Gastroesophageal sphincter (tissue), 4 donors: ENCODE measurements at regions not wholly inside any gene's neighbourhood (a gene's known extent, or its start where the extent isn't known, plus 50 kb on each side); places are given as distances from the start of the nearest gene placed in this dataset.
"Not testable (repeated sequence)": the region's sequence is repeated elsewhere in the genome, so short reads cannot be mapped to it uniquely, and the experiment has no call there.

Experiments
- ATAC-seq: fragments of 150-250 bp; one replicate; pipeline ENCODE4 v1.9.1; 2016; ENCODE audit warnings: mild to moderate bottlenecking, moderate library complexity
- H3K27ac ChIP-seq, 4 donors: fragments of 200-600 bp; sonication (generic) in 3 of 4; 1 replicate in 3 of 4; 2 replicates in 1 of 4; pipeline ENCODE4 v1.5.1; 2016 to 2019
- H3K27me3 ChIP-seq: fragments of 200-600 bp; sonication (generic); one replicate; pipeline ENCODE4 v1.5.1; 2019
- H3K36me3 ChIP-seq, 2 donors: fragments of 200-600 bp; sonication (generic); one replicate each; pipeline ENCODE4 v1.5.1; 2019; ENCODE audit warnings: control low read depth in 1 of 2
- H3K4me1 ChIP-seq, 3 donors: fragments of 200-600 bp; sonication (generic); 1 replicate in 2 of 3; 2 replicates in 1 of 3; pipeline ENCODE4 v1.5.1; 2016 to 2019; ENCODE audit warnings: control low read depth in 2 of 3
- H3K4me3 ChIP-seq, 2 donors: fragments of 200-600 bp; sonication (generic); one replicate each; pipeline ENCODE4 v1.5.1; 2019; ENCODE audit warnings: mild to moderate bottlenecking in 1 of 2, moderate library complexity in 1 of 2
- H3K9me3 ChIP-seq, 3 donors: fragments of 200-600 bp; sonication (generic); one replicate each; pipeline ENCODE4 v1.5.1; 2017 to 2019; ENCODE audit warnings: control low read depth in 2 of 3
- EP300 ChIP-seq: sonication (generic); formaldehyde crosslinking; IDR thresholded peaks from one replicate; pipeline ENCODE4 v1.6.1; 2017; ENCODE audit warnings: antibody characterized with exemption, mild to moderate bottlenecking
- POLR2A ChIP-seq, 2 donors: fragments of 450-650 bp; IDR thresholded peaks; one replicate each; pipeline ENCODE4 v1.6.1; 2017; ENCODE audit warnings: antibody characterized with exemption in 2 of 2, mild to moderate bottlenecking in 2 of 2, moderate library complexity in 1 of 2
- POLR2AphosphoS5 ChIP-seq: sonication (generic); formaldehyde crosslinking; IDR thresholded peaks from one replicate; pipeline ENCODE4 v1.6.1; 2017; ENCODE audit warnings: antibody characterized with exemption
- WGBS, 2 donors: methylation state at CpG; one replicate each; pipeline ENCODE4 v1.1.5; 2018; ENCODE audit warnings: low coverage in 1 of 2; 5-methylcytosine and 5-hydroxymethylcytosine counted together
- TF ChIP-seq, protein P1 (sequence below), 4 experiments: fragments of 200-600 bp in 2 of 4; fragments of 450-650 bp in 2 of 4; sonication (generic) in 1 of 4; IDR thresholded peaks; one replicate each; pipeline ENCODE4 v1.5.1; 2017 to 2019; ENCODE audit warnings: antibody characterized with exemption in 4 of 4, mild to moderate bottlenecking in 2 of 4, moderate library complexity in 2 of 4

GRCh38 chr2:11891671-11892440, 145.4 kb downstream of the LPIN1 start:
- no peak for ATAC-seq
- Histone ChIP-seq H3K9me3 (peaks cover 0 to 37% (median 3%) of the 10 kb centered on the region in 3 donors), H3K4me1 (no peaks in the 10 kb centered on the region), H3K27me3 (no peaks in the 10 kb centered on the region), H3K4me3 (no peak overlapping the region), H3K36me3 (no peaks in the 10 kb centered on the region), H3K27ac (no peak overlapping the region)
- 86 to 100% methylated on average over 2 to 4 of the region's 4 CpGs for WGBS, 2 donors
- TF ChIP-seq, protein P1, sequence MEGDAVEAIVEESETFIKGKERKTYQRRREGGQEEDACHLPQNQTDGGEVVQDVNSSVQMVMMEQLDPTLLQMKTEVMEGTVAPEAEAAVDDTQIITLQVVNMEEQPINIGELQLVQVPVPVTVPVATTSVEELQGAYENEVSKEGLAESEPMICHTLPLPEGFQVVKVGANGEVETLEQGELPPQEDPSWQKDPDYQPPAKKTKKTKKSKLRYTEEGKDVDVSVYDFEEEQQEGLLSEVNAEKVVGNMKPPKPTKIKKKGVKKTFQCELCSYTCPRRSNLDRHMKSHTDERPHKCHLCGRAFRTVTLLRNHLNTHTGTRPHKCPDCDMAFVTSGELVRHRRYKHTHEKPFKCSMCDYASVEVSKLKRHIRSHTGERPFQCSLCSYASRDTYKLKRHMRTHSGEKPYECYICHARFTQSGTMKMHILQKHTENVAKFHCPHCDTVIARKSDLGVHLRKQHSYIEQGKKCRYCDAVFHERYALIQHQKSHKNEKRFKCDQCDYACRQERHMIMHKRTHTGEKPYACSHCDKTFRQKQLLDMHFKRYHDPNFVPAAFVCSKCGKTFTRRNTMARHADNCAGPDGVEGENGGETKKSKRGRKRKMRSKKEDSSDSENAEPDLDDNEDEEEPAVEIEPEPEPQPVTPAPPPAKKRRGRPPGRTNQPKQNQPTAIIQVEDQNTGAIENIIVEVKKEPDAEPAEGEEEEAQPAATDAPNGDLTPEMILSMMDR (IDR thresholded peaks at IDR 0.05): no peak
- TF ChIP-seq POLR2AphosphoS5 (no peak), POLR2A (IDR thresholded peaks at IDR 0.05) (no peak)

- TF ChIP-seq, protein P1 (IDR thresholded peaks at IDR 0.05): no peak
- TF ChIP-seq POLR2A (IDR thresholded peaks at IDR 0.05): no peak
- no peak for TF ChIP-seq EP300
- TF ChIP-seq POLR2AphosphoS5: no peak
- Histone ChIP-seq H3K9me3 (peaks cover 0 to 1% (median 0%) of the 10 kb centered on the region in 3 donors), H3K4me1 (no peaks in the 10 kb centered on the region), H3K4me3 (no peak overlapping the region), H3K36me3 (no peaks in the 10 kb centered on the region), H3K27me3 (no peaks in the 10 kb centered on the region), H3K27ac (no peak overlapping the region)
- no peak for ATAC-seq
- WGBS, 2 donors: 20 to 61% methylated on average over 1 to 3 of the region's 3 CpGs
Observed at GRCh38 chr2:11896386-11896785, 150.0 kb downstream of the LPIN1 start.

GRCh38 chr2:11898576-11898975, 152.1 kb downstream of the LPIN1 start:
- ATAC-seq: no peak
- TF ChIP-seq POLR2AphosphoS5 (no peak), EP300 (no peak), POLR2A (IDR thresholded peaks at IDR 0.05) (no peak)
- TF ChIP-seq, protein P1 (IDR thresholded peaks at IDR 0.05): no peak
- no peaks in the 10 kb centered on the region for H3K36me3 ChIP-seq
- WGBS, 2 donors: 85 to 100% methylated on average over 3 of the region's 3 CpGs
- no peaks in the 10 kb centered on the region for H3K27me3 ChIP-seq
- H3K27ac ChIP-seq: no peak overlapping the region
- H3K9me3 ChIP-seq: no peaks in the 10 kb centered on the region
- H3K4me1 ChIP-seq: no peaks in the 10 kb centered on the region
- no peak overlapping the region for H3K4me3 ChIP-seq

DNA sequence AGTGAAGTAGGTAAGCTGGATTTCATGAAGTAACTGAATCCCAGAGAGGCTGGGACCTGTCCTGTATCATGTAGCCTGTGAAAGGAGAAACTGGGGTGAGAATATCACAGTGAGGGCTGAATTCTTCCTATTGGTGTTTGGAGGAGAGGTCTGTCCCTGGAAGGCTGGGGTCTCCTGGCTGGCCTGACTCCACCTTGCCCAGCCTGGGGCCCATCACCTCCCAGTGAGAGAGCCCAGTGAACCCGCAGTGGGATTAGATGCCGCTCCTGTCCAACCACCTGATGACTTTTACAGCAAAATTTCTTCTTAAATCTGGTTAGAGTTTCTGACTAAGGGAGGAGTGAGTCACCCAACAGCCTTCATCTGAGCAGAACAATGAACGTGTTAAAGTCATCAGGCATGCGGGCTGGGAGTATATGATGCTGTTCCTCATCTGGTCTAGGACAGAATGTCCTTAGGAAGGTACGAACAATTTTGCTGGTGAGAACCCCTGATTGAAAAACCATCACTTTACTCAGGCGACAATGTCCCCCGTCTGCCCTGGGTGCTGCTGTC, 152.9 kb downstream of the LPIN1 start:
- ATAC-seq: no peak
- no peaks in the 10 kb centered on the region for H3K4me1 ChIP-seq
- no peak overlapping the region for H3K27ac ChIP-seq
- no peaks in the 10 kb centered on the region for H3K36me3 ChIP-seq
- no peak overlapping the region for H3K4me3 ChIP-seq
- WGBS, 2 donors: 50 to 74% methylated on average over 5 to 7 of the region's 7 CpGs
- TF ChIP-seq, protein P1 (IDR thresholded peaks at IDR 0.05): no peak
- TF ChIP-seq POLR2A (IDR thresholded peaks at IDR 0.05) (no peak), POLR2AphosphoS5 (no peak), EP300 (no peak)
- no peaks in the 10 kb centered on the region for H3K9me3 ChIP-seq
- no peaks in the 10 kb centered on the region for H3K27me3 ChIP-seq

- not testable (repeated sequence) for ATAC-seq, H3K27ac ChIP-seq, H3K4me1 ChIP-seq, H3K36me3 ChIP-seq, H3K9me3 ChIP-seq, H3K27me3 ChIP-seq, H3K4me3 ChIP-seq
- 73% methylated on average over 3 to 4 of the region's 4 CpGs for WGBS, 2 donors
Observed at GRCh38 chr2:11900891-11901290, 154.5 kb downstream of the LPIN1 start.
